Activated B cell treated with CpG ODN at 0.5 μM for 24 hours (primary cell): ENCODE measurements at regions not wholly inside any gene's neighbourhood (a gene's known extent, or its start where the extent isn't known, plus 50 kb on each side); places are given as distances from the start of the nearest gene placed in this dataset.

Experiments used
- ATAC-seq: fragments of 200-7000 bp; cut with Tn5 transposase; one replicate; pipeline ENCODE4 v1.10.0; 2021; ENCODE audit warnings: low read depth, mild to moderate bottlenecking, moderate library complexity
- CTCF ChIA-PET: fragments of 350-600 bp; sonication (Branson Sonifier 250); formaldehyde crosslinking; loops from one replicate; lab custom pipeline; 2021; ENCODE audit warnings: antibody characterized with exemption; lab: Charles Lee
- POLR2A ChIA-PET: fragments of 350-600 bp; sonication (Branson Sonifier 250); formaldehyde crosslinking; loops from one replicate; lab custom pipeline; 2021; ENCODE audit warnings: antibody characterized with exemption; lab: Charles Lee
- DNase-seq: peaks from one replicate; pipeline ENCODE4 v3.0.0; 2022
- H3K27ac Mint-ChIP-seq: one replicate; pipeline ENCODE4 v1.8.0; 2020; ENCODE audit warnings: mixed read lengths
- H3K27me3 Mint-ChIP-seq: one replicate; pipeline ENCODE4 v1.8.0; 2021; ENCODE audit warnings: mixed read lengths
- H3K36me3 Mint-ChIP-seq: one replicate; pipeline ENCODE4 v1.8.0; 2021; ENCODE audit warnings: low read depth, mixed read lengths
- H3K4me1 Mint-ChIP-seq: one replicate; pipeline ENCODE4 v1.8.0; 2021; ENCODE audit warnings: mixed read lengths
- H3K4me3 Mint-ChIP-seq: one replicate; pipeline ENCODE4 v1.8.0; 2020; ENCODE audit warnings: mild to moderate bottlenecking, mixed read lengths
- H3K9me3 Mint-ChIP-seq: one replicate; pipeline ENCODE4 v1.8.0; 2020; ENCODE audit warnings: mixed read lengths
- CTCF ChIP-seq: fragments of 200-600 bp; IDR thresholded peaks from one replicate; pipeline ENCODE4 v1.8.0; 2022; ENCODE audit warnings: antibody characterized with exemption, mild to moderate bottlenecking
- intact Hi-C: fragments of 100-400 bp; cut with micrococcal nuclease; formaldehyde crosslinking; loops from one replicate; pipeline ENCODE4 v1.15.1; 2024

GRCh38 chr13:53254500-53254899 is 225.9 kb downstream of the OLFM4 start:
- intact Hi-C loops: no loop called here
- ATAC-seq (no peak), DNase-seq (no peak)
- CTCF ChIA-PET: no interaction called here
- H3K4me3 Mint-ChIP-seq: no peak overlapping the region
- no peaks in the 10 kb centered on the region for H3K9me3 Mint-ChIP-seq
- TF ChIP-seq CTCF: no peak
- no peak overlapping the region for H3K27ac Mint-ChIP-seq
- H3K27me3 Mint-ChIP-seq: no peaks in the 10 kb centered on the region
- no peaks in the 10 kb centered on the region for H3K4me1 Mint-ChIP-seq
- POLR2A ChIA-PET: no interaction called here
- no peaks in the 10 kb centered on the region for H3K36me3 Mint-ChIP-seq

- ATAC-seq (no peak), DNase-seq (no peak)
- no peak for TF ChIP-seq CTCF
- Mint-ChIP-seq H3K4me1 (no peaks in the 10 kb centered on the region), H3K9me3 (no peaks in the 10 kb centered on the region), H3K4me3 (no peak overlapping the region), H3K27me3 (no peaks in the 10 kb centered on the region), H3K36me3 (no peaks in the 10 kb centered on the region), H3K27ac (no peak overlapping the region)
- intact Hi-C loops: no loop called here
- ChIA-PET POLR2A (no interaction called here), CTCF (interaction anchor here (1.2 kb wide), 1 partner anchor 8 kb away, joined by 4 read pairs; no protein-coding TSS in a partner anchor)
Measured at GRCh38 chr13:53255795-53256194, 227.2 kb downstream of the OLFM4 start.

DNA sequence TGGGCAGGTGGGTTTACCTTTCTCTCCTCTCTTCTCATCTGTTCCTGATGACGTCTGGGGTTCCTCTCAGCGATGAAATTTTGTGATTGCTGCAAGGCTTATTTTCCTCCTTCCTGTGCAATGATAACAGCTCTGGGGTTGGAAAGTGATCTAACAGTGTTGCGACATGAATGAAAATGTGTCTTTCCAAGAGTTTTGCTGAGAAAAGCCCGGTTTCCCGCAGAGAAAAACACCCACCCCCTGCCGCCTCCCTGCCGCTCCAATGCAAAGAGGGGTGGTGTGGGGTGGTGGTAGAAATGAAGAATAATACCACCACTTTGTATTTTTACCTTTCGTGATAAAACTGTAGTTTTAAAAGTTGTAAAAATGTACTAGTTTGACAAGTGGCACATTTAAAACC is 232.0 kb downstream of the OLFM4 start:
- Mint-ChIP-seq H3K4me3 (no peak overlapping the region), H3K27ac (no peak overlapping the region), H3K9me3 (no peaks in the 10 kb centered on the region), H3K27me3 (no peaks in the 10 kb centered on the region), H3K36me3 (no peaks in the 10 kb centered on the region), H3K4me1 (no peaks in the 10 kb centered on the region)
- CTCF ChIA-PET: interaction anchor here (1.6 kb wide), 1 partner anchor 10 kb away, joined by 7 read pairs; no protein-coding TSS in a partner anchor
- POLR2A ChIA-PET: no interaction called here
- intact Hi-C loops: no loop called here
- no peak for ATAC-seq
- no peak for DNase-seq
- no peak for TF ChIP-seq CTCF

DNA sequence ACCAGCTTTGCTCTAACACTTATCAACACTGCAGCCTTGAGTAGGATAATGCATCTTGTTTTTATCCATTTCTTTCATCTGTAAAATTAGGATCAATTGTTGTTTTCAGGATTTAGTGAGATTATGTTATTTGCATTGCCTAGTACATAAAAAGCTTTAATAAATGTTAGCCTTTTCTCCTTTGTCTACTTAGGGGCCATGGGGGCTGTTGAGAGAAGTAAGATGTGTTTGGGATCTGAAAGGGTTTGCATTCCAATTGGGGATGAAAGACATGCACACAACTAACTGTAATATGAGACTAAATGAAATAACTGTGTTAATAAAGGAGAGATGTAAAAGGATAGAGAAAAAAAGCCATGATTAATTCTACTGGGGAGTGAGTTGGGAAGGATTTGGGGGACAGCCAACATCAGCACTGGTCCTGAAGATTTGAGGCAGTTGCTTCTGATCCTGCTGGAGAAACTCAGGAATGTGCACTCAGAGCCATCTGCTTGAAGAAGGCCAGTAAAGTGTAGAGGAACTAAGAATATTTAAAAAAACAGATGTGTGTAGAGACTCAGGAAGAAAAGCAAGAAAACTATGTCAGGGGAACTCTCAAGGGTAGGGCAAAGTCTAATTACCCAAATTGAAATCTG is 236.3 kb downstream of the OLFM4 start:
- POLR2A ChIA-PET: no interaction called here
- intact Hi-C loops: no loop called here
- CTCF ChIA-PET: no interaction called here

GRCh38 chr13:53266757-53267156 is 238.1 kb downstream of the OLFM4 start:
- no peaks in the 10 kb centered on the region for H3K27me3 Mint-ChIP-seq
- CTCF ChIA-PET: no interaction called here
- peaks cover 4% of the 10 kb centered on the region for H3K9me3 Mint-ChIP-seq
- intact Hi-C loops: no loop called here
- no peak for TF ChIP-seq CTCF
- no peak overlapping the region for H3K27ac Mint-ChIP-seq
- DNase-seq: no peak
- no peaks in the 10 kb centered on the region for H3K36me3 Mint-ChIP-seq
- no peaks in the 10 kb centered on the region for H3K4me1 Mint-ChIP-seq
- H3K4me3 Mint-ChIP-seq: no peak overlapping the region
- ATAC-seq: no peak
- POLR2A ChIA-PET: no interaction called here

More for the DNA sequence above, 236.3 kb downstream of the OLFM4 start:
- DNase-seq (no peak), ATAC-seq (no peak)
- Mint-ChIP-seq H3K4me3 (no peak overlapping the region), H3K36me3 (no peaks in the 10 kb centered on the region), H3K9me3 (peaks cover 4% of the 10 kb centered on the region), H3K27ac (no peak overlapping the region), H3K27me3 (no peaks in the 10 kb centered on the region), H3K4me1 (no peaks in the 10 kb centered on the region)
- no peak for TF ChIP-seq CTCF
